Common myeloid progenitor, CD34-positive (primary cell): ENCODE measurements at regions not wholly inside any gene's neighbourhood (a gene's known extent, or its start where the extent isn't known, plus 50 kb on each side); places are given as distances from the start of the nearest gene placed in this dataset.

Source experiments
- CTCF ChIA-PET: fragments of 350-600 bp; sonication (Branson Sonifier 250); formaldehyde crosslinking; loops from one replicate; lab custom pipeline; 2021; ENCODE audit warnings: antibody characterized with exemption; lab: Charles Lee
- POLR2A ChIA-PET: fragments of 350-600 bp; sonication (Branson Sonifier 250); formaldehyde crosslinking; loops from one replicate; lab custom pipeline; 2021; ENCODE audit warnings: antibody characterized with exemption; lab: Charles Lee
- DNase-seq, 3 donors: peaks; one replicate each; pipeline versions ENCODE4 v3.0.0 to v3.0.0-alpha.2; 2013
- H3K27ac ChIP-seq, 2 experiments: 1 replicate in 1 of 2; 2 replicates in 1 of 2; pipeline ENCODE4 v1.7.0; 2013; ENCODE audit warnings: inconsistent platforms in 2 of 2, low read length in 2 of 2, mild to moderate bottlenecking in 2 of 2, low read depth in 1 of 2, moderate library complexity in 1 of 2; ENCODE audit not compliant: severe bottlenecking in 2 of 2, insufficient read depth in 1 of 2, poor library complexity in 1 of 2
- H3K27me3 ChIP-seq, 5 experiments: replicated peaks in 2 of 5; 1 replicate in 3 of 5; 2 replicates in 2 of 5; pipeline versions ENCODE4 v1.6.1 to v1.7.0; 2013; ENCODE audit warnings: low read length in 4 of 5, mild to moderate bottlenecking in 2 of 5, moderate library complexity in 2 of 5, inconsistent platforms in 1 of 5; ENCODE audit not compliant: insufficient read depth in 5 of 5, control insufficient read depth in 4 of 5
- H3K36me3 ChIP-seq, 4 experiments: 1 replicate in 2 of 4; 2 replicates in 2 of 4; pipeline versions ENCODE4 v1.6.1 to v1.7.0; 2013; ENCODE audit warnings: low read length in 3 of 4, control low read depth in 1 of 4, mild to moderate bottlenecking in 1 of 4; ENCODE audit not compliant: control insufficient read depth in 4 of 4, insufficient read depth in 4 of 4
- H3K4me1 ChIP-seq, 4 experiments: 1 replicate in 3 of 4; 2 replicates in 1 of 4; pipeline versions ENCODE4 v1.6.1 to v1.7.1; 2013; ENCODE audit warnings: low read length in 3 of 4, mild to moderate bottlenecking in 3 of 4, control low read depth in 1 of 4, inconsistent platforms in 1 of 4, moderate library complexity in 1 of 4; ENCODE audit not compliant: control insufficient read depth in 4 of 4, insufficient read depth in 4 of 4; ENCODE audit errors: control extremely low read depth in 1 of 4
- H3K4me3 ChIP-seq, 7 experiments: 1 replicate in 4 of 7; 2 replicates in 3 of 7; pipeline versions ENCODE4 v1.5.1 to v1.7.0; 2013; ENCODE audit warnings: mild to moderate bottlenecking in 7 of 7, low read length in 6 of 7, moderate library complexity in 6 of 7, inconsistent platforms in 2 of 7, low read depth in 2 of 7, control low read depth in 1 of 7; ENCODE audit not compliant: insufficient read depth in 4 of 7, control insufficient read depth in 1 of 7; ENCODE audit errors: extremely low read depth in 1 of 7
- H3K9me3 ChIP-seq, 5 experiments: 1 replicate in 4 of 5; 2 replicates in 1 of 5; pipeline versions ENCODE4 v1.6.1 to v1.7.1; 2013; ENCODE audit warnings: low read length in 4 of 5, mild to moderate bottlenecking in 2 of 5, inconsistent platforms in 1 of 5, low read depth in 1 of 5, moderate library complexity in 1 of 5; ENCODE audit not compliant: control insufficient read depth in 4 of 5, insufficient read depth in 2 of 5; ENCODE audit errors: control extremely low read depth in 1 of 5
- WGBS: methylation state at CpG from one replicate; pipeline ENCODE4 v1.1.5; 2013; ENCODE audit not compliant: insufficient coverage; 5-methylcytosine and 5-hydroxymethylcytosine counted together

- H3K27me3 ChIP-seq = peaks cover 0 to 5% (median 0%) of the 10 kb centered on the region in 5 experiments
- CTCF ChIA-PET = no interaction called here
- WGBS = 100% methylated on average over 1 of the region's 1 CpG
- DNase-seq = no peak
- peaks cover 0 to 15% (median 3%) of the 10 kb centered on the region in 5 experiments for H3K9me3 ChIP-seq
- POLR2A ChIA-PET = no interaction called here
- no peak overlapping the region for H3K4me3 ChIP-seq
- H3K36me3 ChIP-seq = no peaks in the 10 kb centered on the region
- H3K4me1 ChIP-seq = no peaks in the 10 kb centered on the region
- no peak overlapping the region for H3K27ac ChIP-seq
Measured at GRCh38 chr15:95235033-95235432, 1003.7 kb downstream of the MCTP2 start.

- DNase-seq = no peak
- H3K27ac ChIP-seq = no peak overlapping the region
- POLR2A ChIA-PET = no interaction called here
Measured at GRCh38 chr15:95247071-95247984, 1016.0 kb downstream of the MCTP2 start.

GRCh38 chr15:95249524-95249923, 1018.2 kb downstream of the MCTP2 start:
- WGBS = 67% methylated on average over 1 of the region's 4 CpGs
- Histone ChIP-seq H3K27ac (no peak overlapping the region), H3K4me3 (no peak overlapping the region), H3K4me1 (no peaks in the 10 kb centered on the region), H3K27me3 (peaks cover 0 to 27% (median 6%) of the 10 kb centered on the region in 5 experiments), H3K36me3 (no peaks in the 10 kb centered on the region), H3K9me3 (no peaks in the 10 kb centered on the region)
- no peak for DNase-seq
- ChIA-PET CTCF (interaction anchor here (1.2 kb wide), 1 partner anchor 10 kb away, joined by 3 read pairs; no protein-coding TSS in a partner anchor), POLR2A (no interaction called here)

More at GRCh38 chr15:95247071-95247984, 1016.0 kb downstream of the MCTP2 start:
- no peak overlapping the region for H3K4me3 ChIP-seq
- H3K4me1 ChIP-seq = no peaks in the 10 kb centered on the region
- no peaks in the 10 kb centered on the region for H3K9me3 ChIP-seq
- H3K27me3 ChIP-seq = peaks cover 0 to 16% (median 3%) of the 10 kb centered on the region in 5 experiments
- CTCF ChIA-PET = no interaction called here
- no peaks in the 10 kb centered on the region for H3K36me3 ChIP-seq
- 91% methylated on average over 7 of the region's 12 CpGs for WGBS

GRCh38 chr15:95252404-95252803, 1021.0 kb downstream of the MCTP2 start:
- H3K4me3 ChIP-seq = no peak overlapping the region
- peaks cover 0 to 29% (median 5%) of the 10 kb centered on the region in 5 experiments for H3K27me3 ChIP-seq
- no peaks in the 10 kb centered on the region for H3K36me3 ChIP-seq
- H3K9me3 ChIP-seq = no peaks in the 10 kb centered on the region
- WGBS = no CpG with 5 or more reads among the region's 1 CpG
- no peaks in the 10 kb centered on the region for H3K4me1 ChIP-seq
- no peak overlapping the region for H3K27ac ChIP-seq
- no peak for DNase-seq
- POLR2A ChIA-PET = no interaction called here
- CTCF ChIA-PET = no interaction called here

GRCh38 chr15:95254263-95254662, 1022.9 kb downstream of the MCTP2 start:
- Histone ChIP-seq H3K4me1 (no peaks in the 10 kb centered on the region), H3K4me3 (no peak overlapping the region), H3K9me3 (no peaks in the 10 kb centered on the region), H3K27ac (no peak overlapping the region), H3K27me3 (peaks cover 6 to 39% (median 10%) of the 10 kb centered on the region in 5 experiments), H3K36me3 (no peaks in the 10 kb centered on the region)
- no peak for DNase-seq
- no CpG with 5 or more reads among the region's 3 CpGs for WGBS
- POLR2A ChIA-PET = no interaction called here
- CTCF ChIA-PET = no interaction called here

GRCh38 chr15:95259513-95259912, 1028.2 kb downstream of the MCTP2 start:
- ChIA-PET POLR2A (no interaction called here), CTCF (interaction anchor here (0.9 to 3.0 kb wide), 16 partner anchors 8 to 1986 kb away, joined by 3 to 23 read pairs (median 4); no protein-coding TSS in a partner anchor)
- 0% methylated on average over 5 of the region's 6 CpGs for WGBS
- DNase-seq = peak; percentile 58 to 77 (median 69)
- Histone ChIP-seq H3K4me1 (no peaks in the 10 kb centered on the region), H3K9me3 (no peaks in the 10 kb centered on the region), H3K36me3 (no peaks in the 10 kb centered on the region), H3K27ac (no peak overlapping the region), H3K27me3 (peaks cover 8 to 67% (median 22%) of the 10 kb centered on the region in 5 experiments), H3K4me3 (no peak overlapping the region)

GRCh38 chr15:95259965-95260364, 1028.6 kb downstream of the MCTP2 start:
- 13% methylated on average over 3 of the region's 3 CpGs for WGBS
- peaks cover 8 to 71% (median 22%) of the 10 kb centered on the region in 5 experiments for H3K27me3 ChIP-seq
- H3K36me3 ChIP-seq = no peaks in the 10 kb centered on the region
- no peak overlapping the region for H3K4me3 ChIP-seq
- ChIA-PET POLR2A (no interaction called here), CTCF (interaction anchor here (0.9 to 3.0 kb wide), 15 partner anchors 10 to 1986 kb away, joined by 3 to 23 read pairs (median 3); no protein-coding TSS in a partner anchor)
- DNase-seq = no peak
- no peak overlapping the region for H3K27ac ChIP-seq
- no peaks in the 10 kb centered on the region for H3K9me3 ChIP-seq
- H3K4me1 ChIP-seq = no peaks in the 10 kb centered on the region
